ENCODE measurements at regions not wholly inside any gene's neighbourhood (a gene's known extent, or its start where the extent isn't known, plus 50 kb on each side); places are given as distances from the start of the nearest gene placed in this dataset.

GRCh38 chr21:31552826-31553225 lies 106.7 kb upstream of the SOD1 start:
- no peak overlapping the region for H2AFZ ChIP-seq (ENCODE audit: low read length)
- no peak overlapping the region for H4K8ac ChIP-seq (ENCODE audit: extremely low read depth, insufficient read depth, low read length)
- H3K36me3 ChIP-seq (ENCODE audit: control insufficient read depth in 2 of 4, insufficient read depth in 4 of 4, low read length in 3 of 4): no peaks in the 10 kb centered on the region
- no peak overlapping the region for H2BK120ac ChIP-seq (replicated peaks; ENCODE audit: low read depth, low read length)
- no peak overlapping the region for H3K18ac ChIP-seq (ENCODE audit: extremely low read depth, low read length)
- WGBS, 2 experiments (ENCODE audit: extremely low coverage in 1 of 2, insufficient coverage in 1 of 2, insufficient read length in 1 of 2, insufficient replicate concordance in 2 of 2, low coverage in 1 of 2, low lambda C conversion rate in 2 of 2, missing lambda C conversion rate in 1 of 2): 89% methylated on average over 3 of the region's 3 CpGs; no CpG with 5 or more reads in 1 of the 2 experiments
- H2BK12ac ChIP-seq (ENCODE audit: low read depth, low read length): peak overlapping the region; percentile 32; the same call in 1 of the 2 replicates
- ChIA-PET CTCF (ENCODE audit: partially characterized antibody) (interaction anchor here (0.9 to 1.3 kb wide), 2 partner anchors 10 to 46 kb away, joined by 3 read pairs; no protein-coding TSS in a partner anchor), POLR2A (ENCODE audit: partially characterized antibody) (interaction anchor here (1.1 kb wide), 1 partner anchor 22 kb away, joined by 3 read pairs; no protein-coding TSS in a partner anchor)
- no peak overlapping the region for H3K27ac ChIP-seq (ENCODE audit: low read depth, low read length)
- no peak overlapping the region for H3K23ac ChIP-seq (ENCODE audit: insufficient read length)
- peaks cover 6% of the 10 kb centered on the region; the same call in 1 of the 2 replicates for H3K23me2 ChIP-seq (ENCODE audit: low read depth, low read length)
- H2BK5ac ChIP-seq (ENCODE audit: low read depth, low read length): no peak overlapping the region
- H3K79me2 ChIP-seq (ENCODE audit: control insufficient read depth in 1 of 2, insufficient read depth in 2 of 2, low read length in 2 of 2): peaks cover 3 to 66% of the 10 kb centered on the region in 2 experiments
- no peak overlapping the region for H3K14ac ChIP-seq (ENCODE audit: insufficient read length)
- H3K27me3 ChIP-seq (replicated peaks in 1 of 4; ENCODE audit: control insufficient read depth in 3 of 4, extremely low read depth in 1 of 4, insufficient read depth in 3 of 4, low read length in 3 of 4): peaks cover 0 to 13% (median 6%) of the 10 kb centered on the region in 4 experiments; a peak in 5 of 7 replicates
- no peak overlapping the region for H4K91ac ChIP-seq (replicated peaks; ENCODE audit: insufficient read length, low read length)
- H2BK20ac ChIP-seq (ENCODE audit: low read length): no peak overlapping the region
- peak overlapping the region; percentile 19; the same call in 1 of the 2 replicates for H2BK15ac ChIP-seq (ENCODE audit: low read length)
- no peak overlapping the region for H3K9ac ChIP-seq (replicated peaks in 1 of 4; ENCODE audit: extremely low read depth in 1 of 4, low read depth in 3 of 4, low read length in 3 of 4)
- no peak for FAIRE-seq
- H3K4me1 ChIP-seq (replicated peaks in 1 of 4; ENCODE audit: control insufficient read depth in 3 of 4, insufficient read depth in 4 of 4, low read length in 3 of 4): peaks cover 19 to 28% (median 25%) of the 10 kb centered on the region in 4 experiments
- H2AK5ac ChIP-seq (ENCODE audit: low read depth, low read length): no peak overlapping the region; the same call in 1 of the 2 replicates
- H3K4me2 ChIP-seq (ENCODE audit: insufficient read depth in 1 of 2, low read depth in 2 of 2, low read length in 2 of 2): no peak overlapping the region
- DNase-seq (ENCODE audit: low read depth in 1 of 2, low spot score in 2 of 2): no peak
- H3K9me3 ChIP-seq (ENCODE audit: insufficient read depth in 2 of 2, low read depth in 1 of 2, low read length in 1 of 2): no peaks in the 10 kb centered on the region
- peaks cover 12% of the 10 kb centered on the region for H3K79me1 ChIP-seq (ENCODE audit: low read depth, low read length)
- H3K4ac ChIP-seq (replicated peaks; ENCODE audit: insufficient read length, low read depth, low read length): no peak overlapping the region
- no peak overlapping the region for H3K4me3 ChIP-seq (ENCODE audit: extremely low read depth in 1 of 4, insufficient read depth in 2 of 4, low read depth in 3 of 4, low read length in 4 of 4)
- no peak overlapping the region for H3K56ac ChIP-seq (replicated peaks; ENCODE audit: insufficient read length, low read depth, low read length)
- H4K20me1 ChIP-seq (replicated peaks in 1 of 2; ENCODE audit: control insufficient read depth in 1 of 2, insufficient read depth in 2 of 2, low read length in 2 of 2): peaks cover 3 to 4% of the 10 kb centered on the region in 2 experiments
- no peak overlapping the region for H4K5ac ChIP-seq (ENCODE audit: insufficient read length, low read depth, low read length)
- no peak for TF ChIP-seq RXRA (IDR thresholded peaks at IDR 0.05; ENCODE audit: insufficient read depth, low read depth, low read length)
- TF ChIP-seq RBBP5 (IDR thresholded peaks at IDR 0.05; ENCODE audit: borderline replicate concordance, low read depth, low read length): no peak
- no peak for TF ChIP-seq CTCF (IDR thresholded peaks at IDR 0.05; ENCODE audit: control extremely low read depth in 1 of 3, insufficient read depth in 1 of 3, low read depth in 1 of 3, low read length in 3 of 3)
- TF ChIP-seq GTF2F1 (IDR thresholded peaks at IDR 0.05; ENCODE audit: borderline replicate concordance, low read depth, low read length): no peak
- TF ChIP-seq HDAC6 (IDR thresholded peaks at IDR 0.05; ENCODE audit: low read depth, low read length): no peak
- TF ChIP-seq POLR2AphosphoS5 (IDR thresholded peaks at IDR 0.05; ENCODE audit: low read depth, low read length): no peak
- TF ChIP-seq MAFK (IDR thresholded peaks at IDR 0.05; ENCODE audit: low read depth, low read length): no peak
- no peak for TF ChIP-seq EP300 (IDR thresholded peaks at IDR 0.05; ENCODE audit: borderline replicate concordance in 1 of 2, low read depth in 2 of 2, low read length in 2 of 2)
- no peak for TF ChIP-seq YY1 (IDR thresholded peaks at IDR 0.05; ENCODE audit: low read depth, low read length)
- no peak for TF ChIP-seq ASH2L (IDR thresholded peaks at IDR 0.05; ENCODE audit: low read length)
- TF ChIP-seq BRCA1 (IDR thresholded peaks at IDR 0.05; ENCODE audit: low read depth, low read length): no peak
- no peak for TF ChIP-seq TAF7 (optimal IDR thresholded peaks at IDR 0.05; ENCODE audit: borderline replicate concordance, low read depth, low read length)
